DND-41 (cell line): ENCODE measurements at regions not wholly inside any gene's neighbourhood (a gene's known extent, or its start where the extent isn't known, plus 50 kb on each side); places are given as distances from the start of the nearest gene placed in this dataset.

Source experiments
- ATAC-seq: fragments of 200-7000 bp; cut with Tn5 transposase; 3 replicates; pipeline ENCODE4 v1.9.1; 2021; ENCODE audit warnings: low read depth; ENCODE audit not compliant: insufficient read depth
- DNase-seq: peaks from one replicate; pipeline ENCODE4 v3.0.0-alpha.2; 2020
- H2AFZ ChIP-seq: 2 replicates; pipeline ENCODE4 v1.6.0; 2012; ENCODE audit warnings: low read depth, low read length
- H3K27ac ChIP-seq: 2 replicates; pipeline ENCODE4 v1.5.1; 2012; ENCODE audit warnings: low read length, inconsistent platforms
- H3K27me3 ChIP-seq: fragments of 200-600 bp; sonication (generic); 2 replicates; pipeline ENCODE4 v1.6.0; 2012; ENCODE audit warnings: low read length, mild to moderate bottlenecking, inconsistent platforms; ENCODE audit not compliant: insufficient read depth, poor library complexity
- H3K36me3 ChIP-seq: 2 replicates; pipeline ENCODE4 v1.5.1; 2012; ENCODE audit warnings: low read length, inconsistent platforms; ENCODE audit not compliant: insufficient read depth
- H3K4me1 ChIP-seq: 2 replicates; pipeline ENCODE4 v1.5.1; 2012; ENCODE audit warnings: mild to moderate bottlenecking, low read length; ENCODE audit not compliant: insufficient read depth
- H3K4me2 ChIP-seq: 2 replicates; pipeline ENCODE4 v1.6.0; 2012; ENCODE audit warnings: mild to moderate bottlenecking, moderate library complexity, low read length, inconsistent platforms; ENCODE audit not compliant: insufficient read depth
- H3K4me3 ChIP-seq, 2 experiments: fragments of 200-600 bp in 1 of 2; shearing (Covaris generic) in 1 of 2; 2 replicates each; pipeline ENCODE4 v1.5.1; 2012 to 2016; ENCODE audit warnings: inconsistent platforms in 2 of 2, low read length in 2 of 2, mild to moderate bottlenecking in 2 of 2, low read depth in 1 of 2, moderate library complexity in 1 of 2
- H3K79me2 ChIP-seq: 2 replicates; pipeline ENCODE4 v1.6.0; 2012; ENCODE audit warnings: low read length, inconsistent platforms; ENCODE audit not compliant: insufficient read depth
- H3K9ac ChIP-seq: 2 replicates; pipeline ENCODE4 v1.6.0; 2012; ENCODE audit warnings: low read depth, mild to moderate bottlenecking, inconsistent platforms, low read length, moderate library complexity
- H3K9me3 ChIP-seq: 2 replicates; pipeline ENCODE4 v1.5.1; 2012; ENCODE audit warnings: low read length, moderate library complexity, mild to moderate bottlenecking, inconsistent platforms; ENCODE audit not compliant: insufficient read depth, severe bottlenecking
- H4K20me1 ChIP-seq: 2 replicates; pipeline ENCODE4 v1.6.0; 2012; ENCODE audit warnings: low read length; ENCODE audit not compliant: insufficient read depth
- EZH2 ChIP-seq: IDR thresholded peaks from 3 replicates; pipeline ENCODE4 v1.6.1; 2012; ENCODE audit warnings: borderline replicate concordance, low read depth, mild to moderate bottlenecking, moderate library complexity, low read length, inconsistent platforms; ENCODE audit not compliant: severe bottlenecking
- TF ChIP-seq, protein P1 (sequence below): IDR thresholded peaks from 2 replicates; pipeline ENCODE4 v1.5.1; 2012; ENCODE audit warnings: borderline replicate concordance, low read length, moderate library complexity, mild to moderate bottlenecking; ENCODE audit not compliant: poor library complexity, severe bottlenecking; ENCODE audit errors: extremely low read depth

- H2AFZ ChIP-seq: no peak overlapping the region
- H3K27ac ChIP-seq: no peak overlapping the region
- no peaks in the 10 kb centered on the region for H4K20me1 ChIP-seq
- TF ChIP-seq EZH2: no peak
- TF ChIP-seq, protein P1, sequence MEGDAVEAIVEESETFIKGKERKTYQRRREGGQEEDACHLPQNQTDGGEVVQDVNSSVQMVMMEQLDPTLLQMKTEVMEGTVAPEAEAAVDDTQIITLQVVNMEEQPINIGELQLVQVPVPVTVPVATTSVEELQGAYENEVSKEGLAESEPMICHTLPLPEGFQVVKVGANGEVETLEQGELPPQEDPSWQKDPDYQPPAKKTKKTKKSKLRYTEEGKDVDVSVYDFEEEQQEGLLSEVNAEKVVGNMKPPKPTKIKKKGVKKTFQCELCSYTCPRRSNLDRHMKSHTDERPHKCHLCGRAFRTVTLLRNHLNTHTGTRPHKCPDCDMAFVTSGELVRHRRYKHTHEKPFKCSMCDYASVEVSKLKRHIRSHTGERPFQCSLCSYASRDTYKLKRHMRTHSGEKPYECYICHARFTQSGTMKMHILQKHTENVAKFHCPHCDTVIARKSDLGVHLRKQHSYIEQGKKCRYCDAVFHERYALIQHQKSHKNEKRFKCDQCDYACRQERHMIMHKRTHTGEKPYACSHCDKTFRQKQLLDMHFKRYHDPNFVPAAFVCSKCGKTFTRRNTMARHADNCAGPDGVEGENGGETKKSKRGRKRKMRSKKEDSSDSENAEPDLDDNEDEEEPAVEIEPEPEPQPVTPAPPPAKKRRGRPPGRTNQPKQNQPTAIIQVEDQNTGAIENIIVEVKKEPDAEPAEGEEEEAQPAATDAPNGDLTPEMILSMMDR: no peak
- H3K4me1 ChIP-seq: peaks cover 6% of the 10 kb centered on the region
- DNase-seq (no peak), ATAC-seq (no peak)
- H3K9ac ChIP-seq: no peak overlapping the region
- no peak overlapping the region for H3K4me2 ChIP-seq
- no peak overlapping the region for H3K4me3 ChIP-seq
- no peaks in the 10 kb centered on the region for H3K79me2 ChIP-seq
- H3K36me3 ChIP-seq: no peaks in the 10 kb centered on the region
- no peaks in the 10 kb centered on the region for H3K9me3 ChIP-seq
- no peaks in the 10 kb centered on the region for H3K27me3 ChIP-seq
These were observed 653.0 kb downstream of the MTRR start for GRCh38 chr5:8521991-8522390.

DNA sequence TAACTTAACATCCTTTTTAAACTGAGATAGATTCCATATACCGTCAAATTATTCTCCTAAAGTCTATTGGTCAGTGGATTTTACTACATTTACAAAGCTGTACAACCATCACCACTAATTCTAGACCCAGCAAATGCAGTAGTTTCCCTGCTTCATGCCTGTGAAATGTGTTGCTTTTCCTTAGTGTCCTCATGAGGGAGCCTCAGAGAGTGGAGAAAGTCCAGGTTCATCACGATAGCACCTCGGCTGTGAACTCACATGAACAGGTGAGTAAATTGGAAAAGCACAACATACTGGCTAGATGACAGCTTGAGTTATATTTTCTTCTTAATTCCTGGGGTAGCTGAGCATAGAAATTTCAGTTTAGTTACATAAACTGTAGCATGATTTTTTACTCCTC is 653.7 kb downstream of the MTRR start:
- Histone ChIP-seq H3K9me3 (no peaks in the 10 kb centered on the region), H3K36me3 (no peaks in the 10 kb centered on the region), H3K27me3 (no peaks in the 10 kb centered on the region), H4K20me1 (no peaks in the 10 kb centered on the region), H3K4me2 (no peak overlapping the region), H3K79me2 (no peaks in the 10 kb centered on the region), H3K4me3 (no peak overlapping the region), H3K9ac (no peak overlapping the region), H2AFZ (no peak overlapping the region), H3K27ac (no peak overlapping the region), H3K4me1 (peaks cover under 1% of the 10 kb centered on the region)
- DNase-seq (no peak), ATAC-seq (no peak)
- TF ChIP-seq, protein P1: peak; percentile 6
- TF ChIP-seq EZH2: no peak

GRCh38 chr5:8523501-8523900 is 654.6 kb downstream of the MTRR start:
- Histone ChIP-seq H3K9me3 (no peaks in the 10 kb centered on the region), H3K4me1 (no peaks in the 10 kb centered on the region), H3K27me3 (no peaks in the 10 kb centered on the region), H3K9ac (no peak overlapping the region), H3K36me3 (no peaks in the 10 kb centered on the region), H3K4me2 (no peak overlapping the region), H2AFZ (no peak overlapping the region), H4K20me1 (no peaks in the 10 kb centered on the region), H3K79me2 (no peaks in the 10 kb centered on the region), H3K27ac (no peak overlapping the region), H3K4me3 (no peak overlapping the region)
- no peak for TF ChIP-seq EZH2
- TF ChIP-seq, protein P1: no peak
- no peak for ATAC-seq
- no peak for DNase-seq

DNA sequence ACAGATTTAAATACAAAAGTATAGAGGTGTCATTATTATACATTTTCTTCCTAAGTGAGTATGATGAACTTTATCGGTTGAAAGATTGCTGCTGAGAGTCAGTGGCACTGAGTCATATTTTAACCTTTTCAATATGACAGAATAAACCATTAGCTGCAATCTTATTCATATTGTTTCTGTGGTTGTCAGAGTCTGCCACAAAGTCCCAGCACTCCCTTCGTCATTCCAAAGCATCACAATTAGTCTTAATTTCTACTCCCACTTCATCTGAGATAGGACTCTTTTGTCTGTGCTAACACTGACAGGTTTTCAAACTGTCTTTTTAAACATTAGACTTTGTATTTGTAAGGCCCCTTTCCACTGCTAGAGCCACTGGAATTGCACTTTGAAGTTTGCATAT is 656.9 kb downstream of the MTRR start:
- Histone ChIP-seq H3K9me3 (no peaks in the 10 kb centered on the region), H3K36me3 (no peaks in the 10 kb centered on the region), H3K4me2 (no peak overlapping the region), H3K79me2 (no peaks in the 10 kb centered on the region), H2AFZ (no peak overlapping the region), H3K4me1 (no peaks in the 10 kb centered on the region), H3K27ac (no peak overlapping the region), H3K4me3 (no peak overlapping the region), H3K27me3 (no peaks in the 10 kb centered on the region), H4K20me1 (no peaks in the 10 kb centered on the region), H3K9ac (no peak overlapping the region)
- TF ChIP-seq, protein P1: no peak
- no peak for TF ChIP-seq EZH2
- ATAC-seq (no peak), DNase-seq (no peak)
